SK-N-MC (cell line): ENCODE measurements at regions not wholly inside any gene's neighbourhood (a gene's known extent, or its start where the extent isn't known, plus 50 kb on each side); places are given as distances from the start of the nearest gene placed in this dataset.
A peak's percentile ranks its signal among the peaks of the same experiment; 100 is the strongest.

ENCODE experiments used
- DNase-seq: peaks from one replicate; pipeline ENCODE4 v3.0.0-alpha.2; 2011; ENCODE audit warnings: low read depth, low spot score
- H3K27ac ChIP-seq: fragments of 200-600 bp; sonication (generic); 2 replicates; pipeline ENCODE4 v1.5.1; 2016; ENCODE audit warnings: mixed run types
- H3K36me3 ChIP-seq: fragments of 200-600 bp; sonication (generic); 2 replicates; pipeline ENCODE4 v1.6.1; 2017; ENCODE audit warnings: antibody characterized with exemption, low read length, mixed read lengths; ENCODE audit not compliant: insufficient read depth
- H3K4me3 ChIP-seq: fragments of 200-600 bp; sonication (generic); 2 replicates; pipeline ENCODE4 v1.5.1; 2016
- H3K9ac ChIP-seq: fragments of 200-600 bp; sonication (generic); 2 replicates; pipeline ENCODE4 v1.8.0; 2017; ENCODE audit warnings: mixed run types, mixed read lengths; ENCODE audit not compliant: insufficient read length
- H3K9me3 ChIP-seq: fragments of 200-600 bp; sonication (generic); 2 replicates; pipeline ENCODE4 v1.6.1; 2017; ENCODE audit warnings: low read depth, mild to moderate bottlenecking, antibody characterized with exemption, low read length, moderate library complexity, mixed read lengths
- EZH2 ChIP-seq: fragments of 200-600 bp; sonication (generic); IDR thresholded peaks from one replicate; pipeline ENCODE4 v1.6.1; 2017; ENCODE audit warnings: antibody characterized with exemption
- FOXP2 ChIP-seq: optimal IDR thresholded peaks from 2 replicates; pipeline ENCODE3; 2011; ENCODE audit warnings: mild to moderate bottlenecking, moderate library complexity; ENCODE audit not compliant: insufficient read depth; ENCODE audit errors: extremely low read length, control extremely low read depth
- POLR2AphosphoS5 ChIP-seq: IDR thresholded peaks from 2 replicates; pipeline ENCODE4 v1.6.1; 2012; ENCODE audit warnings: mild to moderate bottlenecking, low read depth, low read length, borderline replicate concordance

- no peaks in the 10 kb centered on the region for H3K36me3 ChIP-seq
- H3K4me3 ChIP-seq = no peak overlapping the region
- no peaks in the 10 kb centered on the region for H3K9me3 ChIP-seq
- TF ChIP-seq FOXP2 (no peak), EZH2 (no peak), POLR2AphosphoS5 (no peak)
- no peak for DNase-seq
- no peak overlapping the region for H3K27ac ChIP-seq
- H3K9ac ChIP-seq = no peak overlapping the region
Measured at GRCh38 chr2:235334179-235334578, 159.7 kb upstream of the AGAP1 start.

GRCh38 chr2:235343156-235343774 lies 150.6 kb upstream of the AGAP1 start:
- Histone ChIP-seq H3K4me3 (no peak overlapping the region), H3K9me3 (no peaks in the 10 kb centered on the region), H3K9ac (no peak overlapping the region), H3K36me3 (no peaks in the 10 kb centered on the region), H3K27ac (no peak overlapping the region)
- TF ChIP-seq FOXP2 (no peak), POLR2AphosphoS5 (no peak), EZH2 (no peak)
- DNase-seq = no peak

- Histone ChIP-seq H3K9ac (no peak overlapping the region), H3K36me3 (no peaks in the 10 kb centered on the region), H3K27ac (no peak overlapping the region), H3K9me3 (no peaks in the 10 kb centered on the region), H3K4me3 (no peak overlapping the region)
- TF ChIP-seq FOXP2 (no peak), EZH2 (no peak), POLR2AphosphoS5 (no peak)
- no peak for DNase-seq
Measured at GRCh38 chr2:235343869-235344268, 150.0 kb upstream of the AGAP1 start.

GRCh38 chr2:235345745-235346144 lies 148.1 kb upstream of the AGAP1 start:
- H3K9ac ChIP-seq = no peak overlapping the region

GRCh38 chr2:235347691-235348090 lies 146.2 kb upstream of the AGAP1 start:
- H3K36me3 ChIP-seq = no peaks in the 10 kb centered on the region
- H3K27ac ChIP-seq = no peak overlapping the region
- H3K4me3 ChIP-seq = no peak overlapping the region
- H3K9ac ChIP-seq = no peak overlapping the region
- peak; percentile 26 for DNase-seq
- no peaks in the 10 kb centered on the region for H3K9me3 ChIP-seq
- no peak for TF ChIP-seq EZH2
- TF ChIP-seq POLR2AphosphoS5 = no peak
- no peak for TF ChIP-seq FOXP2

More at GRCh38 chr2:235345745-235346144, 148.1 kb upstream of the AGAP1 start:
- no peak overlapping the region for H3K4me3 ChIP-seq
- no peak for TF ChIP-seq FOXP2
- no peak for TF ChIP-seq POLR2AphosphoS5
- no peak for TF ChIP-seq EZH2
- DNase-seq = no peak
- H3K27ac ChIP-seq = no peak overlapping the region
- H3K36me3 ChIP-seq = no peaks in the 10 kb centered on the region
- H3K9me3 ChIP-seq = no peaks in the 10 kb centered on the region

GRCh38 chr2:235348329-235348728 lies 145.5 kb upstream of the AGAP1 start:
- no peak for DNase-seq
- Histone ChIP-seq H3K36me3 (no peaks in the 10 kb centered on the region), H3K27ac (no peak overlapping the region)

GRCh38 chr2:235350234-235350633 lies 143.6 kb upstream of the AGAP1 start:
- DNase-seq = no peak
- H3K9me3 ChIP-seq = no peaks in the 10 kb centered on the region
- TF ChIP-seq POLR2AphosphoS5 (no peak), EZH2 (no peak), FOXP2 (no peak)
- H3K27ac ChIP-seq = no peak overlapping the region
- H3K36me3 ChIP-seq = no peaks in the 10 kb centered on the region
- H3K4me3 ChIP-seq = no peak overlapping the region
- H3K9ac ChIP-seq = no peak overlapping the region

More at GRCh38 chr2:235348329-235348728, 145.5 kb upstream of the AGAP1 start:
- H3K4me3 ChIP-seq = no peak overlapping the region
- TF ChIP-seq POLR2AphosphoS5 (no peak), EZH2 (no peak), FOXP2 (no peak)
- H3K9ac ChIP-seq = no peak overlapping the region
- H3K9me3 ChIP-seq = no peaks in the 10 kb centered on the region

- H3K9me3 ChIP-seq = no peaks in the 10 kb centered on the region
- H3K4me3 ChIP-seq = no peak overlapping the region
- H3K36me3 ChIP-seq = no peaks in the 10 kb centered on the region
- no peak overlapping the region for H3K9ac ChIP-seq
- TF ChIP-seq EZH2 (no peak), FOXP2 (no peak), POLR2AphosphoS5 (no peak)
- H3K27ac ChIP-seq = no peak overlapping the region
- no peak for DNase-seq
Measured at GRCh38 chr2:235352541-235352940, 141.3 kb upstream of the AGAP1 start.

- H3K9ac ChIP-seq = no peak overlapping the region
- no peaks in the 10 kb centered on the region for H3K36me3 ChIP-seq
- no peak overlapping the region for H3K4me3 ChIP-seq
- TF ChIP-seq EZH2 (no peak), POLR2AphosphoS5 (no peak)
- no peak for DNase-seq
- H3K9me3 ChIP-seq = no peaks in the 10 kb centered on the region
- no peak overlapping the region for H3K27ac ChIP-seq
Measured at GRCh38 chr2:235357881-235358280, 136.0 kb upstream of the AGAP1 start.
